Brain microvascular endothelial cell (primary cell): ENCODE measurements at regions not wholly inside any gene's neighbourhood (a gene's known extent, or its start where the extent isn't known, plus 50 kb on each side); places are given as distances from the start of the nearest gene placed in this dataset.

Experiments
- DNase-seq: peaks from one replicate; pipeline ENCODE4 v3.0.0-alpha.2; 2020
- H3K27ac ChIP-seq: fragments of 250-450 bp; sonication (Bioruptor Pico); 2 replicates; pipeline ENCODE4 v1.5.1; 2020; ENCODE audit warnings: mild to moderate bottlenecking, moderate library complexity
- H3K27me3 ChIP-seq: fragments of 250-450 bp; sonication (Bioruptor Pico); replicated peaks from 2 replicates; pipeline ENCODE4 v1.5.1; 2020; ENCODE audit warnings: mild to moderate bottlenecking
- H3K36me3 ChIP-seq: fragments of 250-450 bp; sonication (Bioruptor Pico); replicated peaks from 2 replicates; pipeline ENCODE4 v1.5.1; 2020; ENCODE audit warnings: mild to moderate bottlenecking
- H3K4me3 ChIP-seq: 2 replicates; pipeline ENCODE4 v1.5.1; 2011; ENCODE audit warnings: low read depth, mild to moderate bottlenecking, control low read depth, low read length, moderate library complexity
- in situ Hi-C: cut with HindIII; loops from 2 replicates; pipeline ENCODE4 v1.10.0; 2017; ENCODE audit warnings: low sequenced_read_pairs, low pct_ligation_motif_present
- TF ChIP-seq, protein P1 (sequence below): IDR thresholded peaks from 2 replicates; pipeline ENCODE4 v1.5.1; 2011; ENCODE audit warnings: low read depth, mild to moderate bottlenecking, moderate library complexity, low read length, control low read depth, inconsistent platforms; ENCODE audit errors: missing control alignments

DNA sequence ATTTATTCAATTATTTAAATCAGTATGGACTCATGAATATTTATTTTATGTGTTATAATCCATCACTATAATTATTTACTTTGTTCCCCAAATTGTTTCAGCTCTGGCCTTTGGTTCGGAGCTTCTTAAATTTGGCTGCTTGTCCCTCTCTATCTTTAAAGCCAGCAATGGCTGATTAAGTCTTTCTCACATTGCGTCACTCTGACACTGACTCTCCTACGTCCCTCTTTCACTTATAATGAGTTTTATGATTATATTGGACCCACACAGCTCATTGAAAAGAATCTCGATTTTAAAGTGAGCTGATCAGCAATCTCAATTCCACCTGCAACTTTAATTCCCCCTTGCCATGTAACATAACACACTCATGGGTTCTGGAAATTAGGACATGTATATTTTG is 185.2 kb upstream of the SLC39A10 start:
- Histone ChIP-seq H3K27me3 (no peaks in the 10 kb centered on the region), H3K4me3 (no peak overlapping the region), H3K36me3 (no peaks in the 10 kb centered on the region), H3K27ac (no peak overlapping the region)
- no peak for DNase-seq
- in situ Hi-C loops: no loop called here
- TF ChIP-seq, protein P1, sequence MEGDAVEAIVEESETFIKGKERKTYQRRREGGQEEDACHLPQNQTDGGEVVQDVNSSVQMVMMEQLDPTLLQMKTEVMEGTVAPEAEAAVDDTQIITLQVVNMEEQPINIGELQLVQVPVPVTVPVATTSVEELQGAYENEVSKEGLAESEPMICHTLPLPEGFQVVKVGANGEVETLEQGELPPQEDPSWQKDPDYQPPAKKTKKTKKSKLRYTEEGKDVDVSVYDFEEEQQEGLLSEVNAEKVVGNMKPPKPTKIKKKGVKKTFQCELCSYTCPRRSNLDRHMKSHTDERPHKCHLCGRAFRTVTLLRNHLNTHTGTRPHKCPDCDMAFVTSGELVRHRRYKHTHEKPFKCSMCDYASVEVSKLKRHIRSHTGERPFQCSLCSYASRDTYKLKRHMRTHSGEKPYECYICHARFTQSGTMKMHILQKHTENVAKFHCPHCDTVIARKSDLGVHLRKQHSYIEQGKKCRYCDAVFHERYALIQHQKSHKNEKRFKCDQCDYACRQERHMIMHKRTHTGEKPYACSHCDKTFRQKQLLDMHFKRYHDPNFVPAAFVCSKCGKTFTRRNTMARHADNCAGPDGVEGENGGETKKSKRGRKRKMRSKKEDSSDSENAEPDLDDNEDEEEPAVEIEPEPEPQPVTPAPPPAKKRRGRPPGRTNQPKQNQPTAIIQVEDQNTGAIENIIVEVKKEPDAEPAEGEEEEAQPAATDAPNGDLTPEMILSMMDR: no peak

DNA sequence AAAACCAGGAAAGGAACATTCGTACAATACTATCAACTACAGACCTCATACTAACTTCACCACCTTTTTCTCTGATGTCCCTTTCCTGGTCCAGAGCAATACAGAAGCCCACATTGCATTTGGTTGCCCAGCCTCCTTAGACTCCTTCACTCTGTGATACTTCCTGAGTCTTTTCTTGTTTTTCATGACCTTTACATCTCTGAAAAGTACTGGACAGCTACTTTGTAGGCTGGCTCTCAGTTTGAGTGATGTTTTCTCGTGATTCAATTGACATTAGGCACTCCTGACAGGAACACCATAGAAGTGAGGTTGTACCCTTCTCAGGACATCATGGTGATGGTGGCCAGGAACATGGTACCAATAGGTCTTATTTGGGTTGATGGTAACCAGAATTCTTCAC is 185.9 kb upstream of the SLC39A10 start:
- Histone ChIP-seq H3K36me3 (no peaks in the 10 kb centered on the region), H3K4me3 (no peak overlapping the region), H3K27me3 (no peaks in the 10 kb centered on the region), H3K27ac (no peak overlapping the region)
- TF ChIP-seq, protein P1: no peak
- DNase-seq: no peak
- in situ Hi-C loops: no loop called here

DNA sequence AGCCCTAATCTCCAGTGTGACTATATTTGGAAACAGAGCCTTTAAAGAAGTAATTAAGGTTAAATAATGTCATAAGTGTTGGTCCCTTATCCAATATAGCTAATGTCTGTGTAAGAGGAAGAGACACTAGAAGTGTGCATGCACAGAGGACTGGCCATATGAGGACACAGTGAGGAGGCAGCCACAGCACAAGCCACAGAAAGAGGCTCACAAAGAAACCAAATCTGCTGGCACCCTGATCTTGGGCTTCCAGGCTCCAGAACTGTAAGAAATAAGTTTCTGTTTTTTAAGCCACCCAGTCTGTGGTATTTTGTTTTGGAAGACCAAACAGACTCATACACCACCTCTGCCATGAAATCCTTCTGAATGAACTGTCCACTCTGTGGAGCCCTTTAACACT is 186.4 kb upstream of the SLC39A10 start:
- H3K36me3 ChIP-seq: no peaks in the 10 kb centered on the region
- no peak for DNase-seq
- H3K27me3 ChIP-seq: no peaks in the 10 kb centered on the region
- no peak overlapping the region for H3K4me3 ChIP-seq
- TF ChIP-seq, protein P1: no peak
- no peak overlapping the region for H3K27ac ChIP-seq
- in situ Hi-C loops: no loop called here

DNA sequence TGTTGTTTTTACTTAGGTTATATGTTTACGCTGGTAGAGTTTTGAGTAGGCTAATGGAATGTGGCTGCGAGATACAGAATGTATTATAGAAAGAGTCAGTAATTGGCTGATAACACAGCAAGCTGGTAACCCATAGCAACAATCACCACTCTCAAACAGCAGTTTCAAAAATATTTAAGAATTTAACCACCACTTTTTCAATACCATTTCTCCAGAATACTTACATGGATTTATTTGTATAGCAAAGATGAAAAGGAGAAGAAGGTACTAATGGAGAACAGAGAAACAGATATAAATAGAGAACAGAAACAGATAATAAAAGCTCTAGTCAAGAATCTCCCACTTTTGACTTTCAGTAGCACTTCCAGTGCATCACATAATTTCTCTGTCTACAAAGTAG is 188.3 kb upstream of the SLC39A10 start:
- no peak for DNase-seq
- Histone ChIP-seq H3K27me3 (no peaks in the 10 kb centered on the region), H3K36me3 (no peaks in the 10 kb centered on the region), H3K4me3 (no peak overlapping the region), H3K27ac (no peak overlapping the region)
- TF ChIP-seq, protein P1: no peak
- in situ Hi-C loops: no loop called here

DNA sequence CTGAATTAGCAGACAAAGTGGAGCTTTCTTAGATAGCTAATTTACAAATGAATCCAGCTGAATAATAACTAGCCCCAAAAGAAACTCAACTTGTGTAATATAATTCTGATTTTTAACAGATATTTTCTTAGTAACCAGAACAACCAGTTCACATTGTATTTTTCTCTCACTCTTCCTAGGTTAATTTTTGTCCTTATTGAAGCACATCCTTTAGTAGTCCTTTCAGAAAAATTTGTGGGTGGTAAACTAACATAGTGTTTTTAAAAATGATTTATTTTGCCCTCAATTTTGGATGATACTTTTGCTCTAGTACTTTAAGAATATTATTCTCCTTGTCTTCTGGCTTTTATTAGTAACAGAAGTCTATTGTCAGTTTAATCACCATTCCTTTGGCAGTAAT is 190.6 kb upstream of the SLC39A10 start:
- no peaks in the 10 kb centered on the region for H3K27me3 ChIP-seq
- in situ Hi-C loops: no loop called here

DNA sequence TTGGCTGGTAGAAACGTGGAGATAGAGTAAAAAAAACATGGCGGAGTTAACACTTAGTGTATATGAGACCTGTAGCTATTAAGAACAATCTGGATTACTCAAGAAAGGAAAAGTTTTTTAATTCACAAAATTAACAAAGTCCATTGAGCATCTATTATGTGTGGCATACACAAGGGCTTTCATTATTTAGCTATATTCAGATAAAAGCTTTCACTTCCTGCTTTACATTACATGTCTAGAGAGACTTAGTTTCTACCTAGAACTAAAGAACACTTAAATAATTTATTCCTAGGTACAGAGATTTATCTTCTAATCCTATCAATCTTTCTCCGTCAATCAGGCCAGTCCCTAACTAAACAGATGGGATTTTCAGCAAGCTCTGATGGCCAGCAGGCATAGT is 196.0 kb upstream of the SLC39A10 start:
- Histone ChIP-seq H3K27me3 (no peaks in the 10 kb centered on the region), H3K27ac (no peak overlapping the region), H3K36me3 (no peaks in the 10 kb centered on the region), H3K4me3 (no peak overlapping the region)
- TF ChIP-seq, protein P1: no peak
- no peak for DNase-seq
- in situ Hi-C loops: no loop called here

More for the DNA sequence above, 190.6 kb upstream of the SLC39A10 start:
- no peak overlapping the region for H3K4me3 ChIP-seq
- no peaks in the 10 kb centered on the region for H3K36me3 ChIP-seq
- no peak overlapping the region for H3K27ac ChIP-seq
- no peak for DNase-seq
- TF ChIP-seq, protein P1: no peak
